Fibroblast of the aortic adventitia (primary cell): ENCODE measurements at regions not wholly inside any gene's neighbourhood (a gene's known extent, or its start where the extent isn't known, plus 50 kb on each side); places are given as distances from the start of the nearest gene placed in this dataset.

ENCODE experiments used
- DNase-seq: peaks from one replicate; pipeline ENCODE4 v3.0.0-alpha.2; 2010; ENCODE audit warnings: low read depth
- H3K4me3 ChIP-seq: 2 replicates; pipeline ENCODE4 v1.5.1; 2011; ENCODE audit warnings: low read depth, mild to moderate bottlenecking, control low read depth, low read length, moderate library complexity
- CTCF ChIP-seq: IDR thresholded peaks from 2 replicates; pipeline ENCODE4 v1.5.1; 2011; ENCODE audit warnings: mild to moderate bottlenecking, low read length, control low read depth, inconsistent platforms; ENCODE audit not compliant: insufficient read depth

GRCh38 chr12:46105735-46106134 is 115.4 kb upstream of the SCAF11 start:
- DNase-seq, result no peak
- no peak for TF ChIP-seq CTCF
- no peak overlapping the region for H3K4me3 ChIP-seq

GRCh38 chr12:46103559-46104383 is 113.4 kb upstream of the SCAF11 start:
- no peak overlapping the region for H3K4me3 ChIP-seq
- no peak for DNase-seq
- TF ChIP-seq CTCF, result no peak

- TF ChIP-seq CTCF, result no peak
- no peak overlapping the region for H3K4me3 ChIP-seq
- DNase-seq, result no peak
Observed at GRCh38 chr12:46101485-46101869, 111.1 kb upstream of the SCAF11 start.

GRCh38 chr12:46100551-46101484 is 110.4 kb upstream of the SCAF11 start:
- no peak for TF ChIP-seq CTCF
- no peak for DNase-seq
- H3K4me3 ChIP-seq, result no peak overlapping the region

- peak; percentile 7 for DNase-seq
- no peak for TF ChIP-seq CTCF
- no peak overlapping the region for H3K4me3 ChIP-seq
Observed at GRCh38 chr12:46089414-46090162, 99.2 kb upstream of the SCAF11 start.

- DNase-seq, result no peak
- no peak for TF ChIP-seq CTCF
- no peak overlapping the region for H3K4me3 ChIP-seq
Observed at GRCh38 chr12:46087916-46088439, 97.6 kb upstream of the SCAF11 start.
